NB4 (cell line): ENCODE measurements at regions not wholly inside any gene's neighbourhood (a gene's known extent, or its start where the extent isn't known, plus 50 kb on each side); places are given as distances from the start of the nearest gene placed in this dataset.

Experiments
- CTCF ChIP-seq: IDR thresholded peaks from one replicate; pipeline ENCODE4 v1.5.1; 2012; ENCODE audit warnings: low read depth, low read length
- POLR2A ChIP-seq: IDR thresholded peaks from 2 replicates; pipeline ENCODE4 v1.6.1; 2011; ENCODE audit warnings: mild to moderate bottlenecking; ENCODE audit not compliant: insufficient read length; ENCODE audit errors: extremely low read depth

- TF ChIP-seq CTCF (no peak), POLR2A (no peak)
Measured at GRCh38 chr1:199508653-199509052, 518.9 kb upstream of the NR5A2 start.
